A673 (cell line): ENCODE measurements at regions not wholly inside any gene's neighbourhood (a gene's known extent, or its start where the extent isn't known, plus 50 kb on each side); places are given as distances from the start of the nearest gene placed in this dataset.

Experiments used
- BruUV-seq: library from RNA; stranded (reverse); fragments of 400-500 nt; replicated peaks from 2 replicates; lab custom pipeline; 2021; lab: Mats Ljungman, UMichigan
- CTCF ChIA-PET: fragments of 300-600 bp; sonication (Branson Sonifier 250); formaldehyde crosslinking; loops from one replicate; lab custom pipeline; 2022; ENCODE audit warnings: antibody characterized with exemption; lab: Charles Lee
- POLR2A ChIA-PET: fragments of 300-600 bp; sonication (Branson Sonifier 250); formaldehyde crosslinking; loops from one replicate; lab custom pipeline; 2022; ENCODE audit warnings: antibody characterized with exemption; ENCODE audit not compliant: low non-redundant PET; lab: Charles Lee
- DNase-seq: peaks from one replicate; pipeline ENCODE4 v3.0.0-alpha.2; 2015; ENCODE audit warnings: low spot score
- H3K27ac ChIP-seq: fragments of 200-600 bp; sonication (generic); 2 replicates; pipeline ENCODE4 v1.5.1; 2016; ENCODE audit warnings: mixed run types, low read depth, mild to moderate bottlenecking, mixed read lengths, antibody characterized with exemption, low read length; ENCODE audit not compliant: poor library complexity, severe bottlenecking
- H3K27me3 ChIP-seq: fragments of 200-600 bp; sonication (generic); replicated peaks from 2 replicates; pipeline ENCODE4 v1.6.1; 2017; ENCODE audit warnings: mixed run types, low read depth, mild to moderate bottlenecking, mixed read lengths, antibody characterized with exemption, low read length; ENCODE audit not compliant: insufficient read depth, poor library complexity
- H3K36me3 ChIP-seq: fragments of 200-600 bp; sonication (generic); 2 replicates; pipeline ENCODE4 v1.6.1; 2016; ENCODE audit warnings: mixed run types, mild to moderate bottlenecking, mixed read lengths, antibody characterized with exemption, low read length; ENCODE audit not compliant: insufficient read depth, poor library complexity, severe bottlenecking
- H3K4me1 ChIP-seq: fragments of 200-600 bp; sonication (generic); 2 replicates; pipeline ENCODE4 v1.6.1; 2017; ENCODE audit warnings: mixed run types, mild to moderate bottlenecking, mixed read lengths, antibody characterized with exemption, low read length; ENCODE audit not compliant: insufficient read depth, poor library complexity, severe bottlenecking
- H3K4me3 ChIP-seq: fragments of 200-600 bp; sonication (generic); 2 replicates; pipeline ENCODE4 v1.5.1; 2016; ENCODE audit warnings: low read depth, mixed run types, mild to moderate bottlenecking, mixed read lengths, low read length; ENCODE audit not compliant: poor library complexity, severe bottlenecking
- H3K9me3 ChIP-seq: fragments of 200-600 bp; sonication (generic); 2 replicates; pipeline ENCODE4 v1.6.1; 2016; ENCODE audit warnings: mixed run types, low read depth, mild to moderate bottlenecking, mixed read lengths, antibody characterized with exemption, low read length; ENCODE audit not compliant: poor library complexity, severe bottlenecking
- CTCF ChIP-seq: fragments of 300-800, 200-600 bp; sonication (generic); conservative IDR thresholded peaks from 2 replicates; pipeline ENCODE4 v1.5.1; 2017; ENCODE audit warnings: low read depth, mild to moderate bottlenecking, antibody characterized with exemption, low read length, moderate library complexity, mixed read lengths
- EZH2 ChIP-seq: fragments of 200-600 bp; sonication (generic); IDR thresholded peaks from 2 replicates; pipeline ENCODE4 v1.6.1; 2017; ENCODE audit warnings: borderline replicate concordance, low read depth, mild to moderate bottlenecking, mixed read lengths, antibody characterized with exemption, low read length; ENCODE audit not compliant: poor library complexity, severe bottlenecking
- intact Hi-C: fragments of 100-400 bp; cut with micrococcal nuclease; formaldehyde crosslinking; loops from one replicate; pipeline ENCODE4 v1.10.0; 2022; ENCODE audit not compliant: unreplicated experiment

GRCh38 chr14:40129159-40129558 is 696.9 kb upstream of the FBXO33 start:
- no peaks in the 10 kb centered on the region for H3K4me1 ChIP-seq
- no TSS peak for BruUV-seq
- TF ChIP-seq CTCF (no peak), EZH2 (no peak)
- intact Hi-C loops = no loop called here
- ChIA-PET CTCF (no interaction called here), POLR2A (no interaction called here)
- no peak overlapping the region for H3K4me3 ChIP-seq
- DNase-seq = no peak
- no peaks in the 10 kb centered on the region for H3K27me3 ChIP-seq
- H3K9me3 ChIP-seq = no peaks in the 10 kb centered on the region
- H3K27ac ChIP-seq = no peak overlapping the region
- no peaks in the 10 kb centered on the region for H3K36me3 ChIP-seq

- ChIA-PET POLR2A (no interaction called here), CTCF (no interaction called here)
- Histone ChIP-seq H3K4me1 (no peaks in the 10 kb centered on the region), H3K27me3 (no peaks in the 10 kb centered on the region), H3K9me3 (peaks cover 4% of the 10 kb centered on the region), H3K36me3 (no peaks in the 10 kb centered on the region), H3K4me3 (no peak overlapping the region), H3K27ac (no peak overlapping the region)
- BruUV-seq = no TSS peak
- intact Hi-C loops = no loop called here
- no peak for DNase-seq
- no peak for TF ChIP-seq EZH2
- TF ChIP-seq CTCF = no peak
Measured at GRCh38 chr14:40123816-40124215, 691.6 kb upstream of the FBXO33 start.

- no peak for TF ChIP-seq EZH2
- TF ChIP-seq CTCF = no peak
- no peaks in the 10 kb centered on the region for H3K4me1 ChIP-seq
- DNase-seq = no peak
- ChIA-PET POLR2A (interaction anchor here (0.6 kb wide), 1 partner anchor 10 kb away, joined by 10 read pairs; no protein-coding TSS in a partner anchor), CTCF (no interaction called here)
- peaks cover 4% of the 10 kb centered on the region for H3K9me3 ChIP-seq
- no TSS peak for BruUV-seq
- no peak overlapping the region for H3K27ac ChIP-seq
- H3K36me3 ChIP-seq = no peaks in the 10 kb centered on the region
- intact Hi-C loops = no loop called here
- H3K27me3 ChIP-seq = no peaks in the 10 kb centered on the region
- H3K4me3 ChIP-seq = no peak overlapping the region
Measured at GRCh38 chr14:40122968-40123648, 690.9 kb upstream of the FBXO33 start.
